Activated T-cell treated with anti-CD3 and anti-CD28 coated beads for 4 hours (primary cell): ENCODE measurements at regions not wholly inside any gene's neighbourhood (a gene's known extent, or its start where the extent isn't known, plus 50 kb on each side); places are given as distances from the start of the nearest gene placed in this dataset.
"Not testable (repeated sequence)": the region's sequence is repeated elsewhere in the genome, so short reads cannot be mapped to it uniquely, and the experiment has no call there.

Experiments
- DNase-seq: peaks from one replicate; pipeline ENCODE4 v3.0.0-alpha.2; 2020

DNA sequence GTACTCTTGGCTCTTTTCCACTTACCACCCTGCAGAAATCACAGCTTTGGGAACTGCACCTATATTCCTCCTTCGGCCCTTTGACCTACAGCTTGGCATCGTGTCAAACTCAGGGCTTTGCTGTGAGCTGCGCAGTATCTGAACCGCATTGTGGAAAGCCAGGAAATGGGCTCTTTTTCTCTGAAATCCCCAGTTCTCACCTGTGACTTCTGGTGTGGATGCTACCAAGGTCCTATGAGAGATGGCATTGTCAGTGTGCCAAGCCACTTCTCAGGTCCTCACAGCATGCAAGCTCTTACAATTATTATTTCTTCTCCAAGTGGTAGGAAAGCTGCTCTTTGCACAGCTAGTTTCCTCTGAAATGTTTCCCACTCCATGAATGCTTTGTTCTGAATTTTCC, 450.6 kb upstream of the TBL1XR1 start:
- no peak for DNase-seq

DNA sequence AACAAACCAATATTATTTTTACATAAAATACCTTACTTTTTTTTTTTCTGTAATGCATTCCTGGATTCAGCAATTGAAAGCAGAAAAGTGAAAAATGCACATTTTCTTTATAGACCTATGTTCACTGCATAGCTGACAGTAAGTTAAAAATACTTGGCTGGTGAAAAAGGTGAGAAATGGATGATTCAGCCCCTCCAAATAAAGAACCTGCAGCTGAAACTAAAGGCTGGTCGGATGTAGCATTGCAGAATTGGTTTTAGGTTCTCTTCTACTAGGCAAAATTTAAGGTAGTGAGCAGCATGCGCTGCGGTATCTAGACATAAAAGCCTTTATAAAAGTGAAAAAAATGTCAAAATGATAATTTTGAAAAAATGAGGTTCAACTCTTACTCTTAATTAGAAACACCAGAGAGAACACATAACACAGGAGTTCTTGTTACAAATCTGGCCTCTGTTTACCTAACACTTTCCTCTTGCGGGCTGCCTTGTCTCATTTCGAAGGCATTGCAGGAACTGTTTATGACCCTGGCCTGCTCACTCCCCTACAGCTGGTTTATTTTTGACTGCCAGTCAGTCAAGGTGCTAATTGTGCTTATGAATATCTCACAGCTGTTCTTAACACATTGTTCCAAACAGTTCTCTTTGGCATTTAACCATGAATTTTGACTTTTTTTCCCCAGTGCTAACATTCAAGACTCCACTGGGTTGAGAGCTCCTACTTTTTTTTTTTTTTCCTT, 455.4 kb upstream of the TBL1XR1 start:
- DNase-seq, result no peak

DNA sequence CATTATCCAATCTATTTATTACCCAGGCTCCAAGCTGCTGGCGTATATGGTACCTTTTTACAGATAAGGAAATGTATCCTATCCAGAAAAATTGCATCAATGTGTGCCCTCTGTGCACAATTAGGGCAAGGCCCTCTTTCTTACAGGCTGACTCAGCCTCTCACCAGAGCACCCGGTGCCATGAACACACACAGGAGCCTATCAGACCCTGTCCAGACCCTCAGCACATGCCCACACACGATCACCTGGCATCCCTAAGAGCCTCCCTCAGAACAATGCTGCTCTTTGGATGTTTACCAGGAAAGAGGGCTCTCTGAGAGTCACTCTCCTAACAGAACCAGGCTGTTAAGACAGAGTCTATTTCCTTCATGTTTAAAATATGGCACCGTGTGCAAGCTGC, 460.0 kb upstream of the TBL1XR1 start:
- DNase-seq, result no peak

DNA sequence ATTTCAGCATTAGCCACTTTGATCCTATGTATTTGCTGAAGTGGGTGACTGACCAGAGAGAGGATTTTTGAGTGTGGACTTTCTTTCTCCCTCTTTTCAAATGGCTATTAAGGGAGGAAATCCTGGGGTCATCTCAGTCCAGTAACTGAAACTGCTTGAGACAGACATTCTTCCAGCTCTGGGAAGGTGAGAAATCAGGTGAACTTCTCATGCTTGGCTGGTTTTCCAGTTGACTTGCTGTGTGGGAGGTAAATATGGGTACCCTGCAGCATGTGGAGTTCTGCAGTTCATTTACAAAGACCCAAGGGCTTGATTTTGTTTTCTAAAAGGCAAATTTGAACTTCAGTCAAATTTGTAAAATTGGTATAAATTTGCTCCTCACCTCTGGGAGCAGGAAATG, 461.1 kb upstream of the TBL1XR1 start:
- DNase-seq, result no peak

DNA sequence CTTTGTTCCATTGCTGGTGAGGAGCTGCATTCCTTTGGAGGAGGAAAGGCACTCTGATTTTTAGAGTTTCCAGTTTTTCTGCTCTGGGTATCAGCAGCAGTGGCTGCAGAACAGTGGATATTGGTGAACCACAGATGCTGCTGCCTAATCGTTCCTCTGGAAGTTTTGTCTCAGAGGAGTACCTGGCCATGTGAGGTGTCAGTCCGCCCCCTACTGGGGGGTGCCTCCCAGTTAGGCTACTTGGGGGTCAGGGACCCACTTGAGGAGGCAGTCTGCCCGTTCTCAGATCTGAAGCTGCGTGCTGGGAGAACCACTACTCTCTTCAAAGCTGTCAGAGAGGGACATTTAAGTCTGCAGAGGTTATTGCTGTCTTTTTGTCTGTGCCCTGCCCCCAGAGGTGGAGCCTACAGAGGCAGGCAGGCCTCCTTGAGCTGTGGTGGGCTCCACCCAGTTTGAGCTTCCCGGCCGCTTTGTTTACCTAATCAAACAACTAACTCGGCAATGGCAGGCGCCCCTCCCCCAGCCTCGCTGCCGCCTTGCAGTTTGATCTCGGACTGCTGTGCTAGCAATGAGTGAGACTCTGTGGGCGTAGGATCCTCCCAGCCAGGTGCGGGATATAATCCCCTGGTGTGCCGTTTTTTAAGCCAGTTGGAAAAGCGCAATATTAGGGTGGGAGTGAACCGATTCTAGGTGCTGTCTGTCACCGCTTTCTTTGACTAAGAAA, 467.3 kb upstream of the TBL1XR1 start:
- not testable (repeated sequence) for DNase-seq

DNA sequence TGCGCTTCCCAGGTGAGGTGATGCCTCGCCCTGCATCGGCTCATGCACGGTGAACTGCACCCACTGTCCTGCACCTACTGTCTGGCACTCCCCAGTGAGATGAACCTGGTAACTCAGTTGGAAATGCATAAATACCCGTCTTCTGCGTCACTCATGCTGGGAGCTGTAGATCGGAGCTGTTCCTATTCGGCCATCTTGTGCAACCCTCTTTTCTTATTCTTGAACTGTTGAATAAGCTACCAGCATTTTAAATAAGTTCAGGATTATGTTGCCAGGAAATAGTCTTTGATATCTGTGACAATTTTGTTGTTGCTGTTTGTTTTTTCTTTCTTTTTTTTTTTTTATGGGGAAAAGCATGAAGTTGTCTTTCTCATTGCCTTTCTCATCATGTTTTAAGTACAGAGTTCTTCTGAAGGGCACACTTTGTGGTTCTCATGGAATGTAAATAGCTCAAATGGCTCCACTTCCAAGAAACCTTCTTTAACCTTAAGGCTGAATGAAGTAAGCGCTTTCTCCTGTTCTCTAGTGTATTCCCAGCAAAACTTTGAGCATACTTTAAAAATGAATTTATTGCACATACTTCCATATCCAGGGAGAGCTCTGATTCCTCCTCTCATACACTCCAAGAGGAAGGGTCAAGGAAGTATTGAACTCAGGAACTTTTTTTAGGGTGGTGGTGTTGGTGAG, 468.0 kb upstream of the TBL1XR1 start:
- DNase-seq, result no peak

DNA sequence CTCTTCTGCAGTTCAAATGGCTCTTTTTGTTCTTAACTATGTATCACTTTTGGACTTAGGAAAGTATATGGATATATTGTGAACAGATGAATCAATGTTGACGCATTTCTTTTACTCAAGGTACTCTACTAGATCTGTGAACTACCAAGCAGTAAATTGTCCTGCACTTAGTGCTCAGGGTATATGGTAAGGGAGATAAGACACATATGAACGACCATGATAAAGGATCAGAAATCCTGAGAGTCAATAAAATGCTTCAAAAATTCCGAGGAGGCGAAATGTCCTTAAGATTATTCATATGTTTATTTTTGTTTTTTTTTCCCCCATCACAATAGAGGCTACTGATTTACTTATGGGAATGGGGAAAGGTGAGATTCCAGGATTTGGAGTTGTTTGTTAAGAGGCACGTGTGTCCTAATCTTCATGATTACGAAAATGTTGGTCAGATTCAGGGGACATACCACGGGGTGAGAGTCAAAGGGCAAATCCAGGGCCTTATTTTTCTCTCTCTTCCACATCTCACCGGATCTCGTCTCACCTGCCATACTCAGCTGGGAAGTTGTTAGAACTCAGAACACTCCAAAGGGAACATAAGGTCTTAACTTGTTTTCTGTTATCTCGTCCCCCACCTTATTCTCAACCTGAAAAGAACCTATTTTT, 475.1 kb upstream of the TBL1XR1 start:
- no peak for DNase-seq

DNA sequence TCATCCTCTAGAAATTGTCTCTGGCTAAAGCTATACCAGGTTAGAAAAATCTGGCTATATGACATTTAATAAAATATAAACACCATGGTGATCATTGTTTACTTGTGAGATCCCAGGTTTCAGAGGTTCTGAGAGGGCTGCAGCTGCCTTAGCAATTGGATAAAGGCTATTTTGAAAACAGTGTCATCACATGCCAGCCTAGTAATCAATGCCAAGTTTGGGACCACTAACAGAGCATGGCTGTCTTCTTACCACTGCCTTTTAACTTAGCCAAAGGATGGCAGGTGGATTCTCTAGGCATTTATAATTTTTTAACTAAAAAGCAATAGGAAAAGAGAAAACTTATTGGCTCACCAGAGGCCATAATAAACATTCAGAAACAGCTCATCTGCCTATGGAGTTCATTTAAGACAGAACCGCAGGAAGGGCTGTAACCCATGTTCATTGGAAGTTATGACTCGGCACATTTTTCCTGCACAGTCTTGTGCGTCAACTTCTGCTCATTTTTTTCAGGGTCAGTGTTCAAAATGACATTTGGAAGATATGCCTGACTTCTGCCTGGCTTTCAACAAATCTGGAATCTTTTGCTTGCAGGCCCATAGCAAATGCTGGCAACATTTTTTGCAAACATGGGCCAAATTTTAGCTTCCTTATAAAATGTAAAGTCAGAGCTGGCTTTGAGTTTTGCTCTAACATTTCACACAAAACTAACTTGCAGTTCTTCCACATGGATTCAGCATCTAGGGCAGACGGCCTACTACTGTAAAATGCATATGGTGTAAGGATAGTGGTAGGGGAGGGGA, 476.0 kb upstream of the TBL1XR1 start:
- no peak for DNase-seq

DNA sequence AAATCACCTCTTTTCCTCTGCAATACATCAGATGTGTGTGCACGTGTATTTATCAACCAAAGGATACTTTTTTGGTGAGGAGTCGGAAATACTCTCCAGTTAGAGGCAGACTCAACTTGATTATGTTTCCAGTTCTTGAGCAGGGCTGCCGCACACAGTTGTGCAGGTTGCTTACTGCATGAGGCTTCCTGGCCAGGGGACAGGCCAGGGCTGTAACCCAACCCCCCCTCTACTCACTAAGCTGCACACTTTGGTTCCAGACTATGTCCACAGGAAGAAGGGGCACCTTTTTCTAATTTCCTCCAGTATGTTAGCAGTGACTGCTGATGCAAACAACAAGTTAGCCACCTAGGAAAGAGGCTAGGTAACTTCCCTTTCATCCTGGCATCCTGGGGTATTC, 476.9 kb upstream of the TBL1XR1 start:
- DNase-seq, result no peak

DNA sequence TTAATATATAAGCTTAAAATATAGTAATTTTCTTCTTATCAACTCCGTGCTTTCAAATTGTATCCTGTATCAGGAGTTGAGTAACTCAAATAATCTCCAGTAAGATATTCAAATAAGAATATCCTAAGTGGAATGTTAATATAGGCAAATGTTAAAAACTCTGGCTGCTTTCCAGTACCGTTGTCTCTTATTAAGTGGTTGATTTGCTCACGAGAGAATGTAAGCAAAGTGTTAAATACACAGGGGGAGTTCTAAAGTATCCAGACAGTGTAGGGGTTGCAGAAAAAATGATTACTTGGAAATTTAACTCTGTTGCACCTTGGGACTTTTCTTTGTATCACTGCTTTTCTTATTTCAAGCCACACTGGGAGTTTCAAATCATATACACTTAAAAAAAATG, 478.9 kb upstream of the TBL1XR1 start:
- DNase-seq, result no peak

DNA sequence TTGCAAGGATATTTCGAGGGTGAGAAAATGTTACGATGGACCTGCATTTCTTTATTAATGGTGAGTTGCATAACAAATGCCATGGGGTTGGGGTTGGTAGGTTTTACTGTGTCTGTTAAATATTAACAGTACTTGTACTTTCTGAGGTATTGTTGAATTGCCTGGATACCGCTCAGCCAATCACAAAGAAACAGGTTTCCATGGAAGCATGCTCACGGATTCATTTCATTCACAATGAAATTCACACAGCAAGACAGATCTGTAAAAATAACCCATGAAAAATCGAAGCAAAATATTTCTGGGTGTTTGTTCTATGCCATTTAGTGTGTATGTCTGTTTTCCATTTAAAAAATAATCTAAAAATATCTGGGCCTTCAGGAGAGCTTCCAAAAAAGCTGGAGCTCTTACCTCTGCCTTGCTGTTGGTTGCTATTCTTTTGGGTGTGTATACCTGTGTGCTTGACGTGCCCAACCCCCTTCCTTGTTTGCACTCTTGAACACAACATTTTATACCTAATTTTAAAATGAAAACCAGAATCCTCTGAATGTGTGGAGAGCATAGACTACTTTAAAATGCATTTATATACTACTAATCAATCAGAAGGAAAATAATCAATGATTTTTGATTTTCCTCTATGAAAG, 479.8 kb upstream of the TBL1XR1 start:
- DNase-seq, result no peak

DNA sequence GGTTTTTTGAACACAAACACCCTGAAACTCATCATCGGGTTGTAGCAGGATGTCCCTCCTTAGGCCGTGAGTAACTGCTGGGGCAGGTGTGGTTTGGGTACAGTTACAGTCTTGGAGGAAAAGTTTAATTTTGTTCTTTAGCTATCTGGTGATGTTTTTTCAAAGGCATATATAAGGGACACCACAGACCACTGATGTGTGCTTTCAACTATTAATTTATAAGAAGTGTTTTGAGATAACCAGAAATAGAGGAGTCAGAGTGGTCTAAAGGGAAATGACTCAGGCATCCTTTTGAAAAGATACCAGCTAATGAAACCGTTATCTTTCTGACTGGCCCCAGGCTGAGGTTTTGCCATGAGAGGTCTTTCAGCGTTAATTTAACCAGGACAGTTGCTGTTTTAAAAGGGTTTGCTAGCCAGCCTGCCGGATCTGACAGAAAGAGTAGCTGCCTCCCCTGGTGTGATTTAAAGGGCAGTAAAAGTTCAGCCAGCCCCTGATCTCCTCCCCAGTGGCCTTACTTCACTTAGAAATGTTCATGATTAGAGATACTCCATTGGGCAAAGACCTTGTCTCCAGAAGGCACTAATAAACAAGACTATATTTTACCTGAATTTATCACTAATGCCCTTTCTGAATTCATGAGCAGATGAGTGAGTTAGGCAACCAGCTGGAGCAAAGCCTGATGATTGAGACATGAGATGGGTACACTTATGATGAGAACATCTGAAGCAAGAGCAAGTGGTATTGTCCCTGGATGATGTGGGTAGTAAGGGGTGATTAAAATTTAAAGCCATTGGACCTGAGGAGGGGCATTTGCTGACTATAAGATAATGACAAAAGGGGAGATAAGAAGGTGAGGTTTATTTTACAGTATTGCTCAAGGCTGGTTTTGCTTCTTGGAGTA, 482.5 kb upstream of the TBL1XR1 start:
- no peak for DNase-seq

DNA sequence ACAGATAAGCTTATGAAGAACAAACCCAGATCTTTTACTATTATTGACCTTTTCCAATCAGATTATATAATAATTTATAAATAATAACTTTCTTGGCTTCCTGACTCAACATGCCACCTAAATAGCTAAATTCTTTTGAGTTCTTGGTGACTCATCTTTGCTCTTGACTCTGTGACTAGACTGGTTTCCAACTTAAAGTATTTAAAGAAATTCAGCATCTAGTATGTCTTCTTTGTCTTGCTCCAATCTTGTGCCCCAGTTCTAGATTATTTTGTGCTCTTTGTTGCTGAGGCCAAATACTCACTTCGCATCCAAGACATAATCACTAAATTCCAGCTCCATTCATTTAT, 483.2 kb upstream of the TBL1XR1 start:
- DNase-seq, result no peak

DNA sequence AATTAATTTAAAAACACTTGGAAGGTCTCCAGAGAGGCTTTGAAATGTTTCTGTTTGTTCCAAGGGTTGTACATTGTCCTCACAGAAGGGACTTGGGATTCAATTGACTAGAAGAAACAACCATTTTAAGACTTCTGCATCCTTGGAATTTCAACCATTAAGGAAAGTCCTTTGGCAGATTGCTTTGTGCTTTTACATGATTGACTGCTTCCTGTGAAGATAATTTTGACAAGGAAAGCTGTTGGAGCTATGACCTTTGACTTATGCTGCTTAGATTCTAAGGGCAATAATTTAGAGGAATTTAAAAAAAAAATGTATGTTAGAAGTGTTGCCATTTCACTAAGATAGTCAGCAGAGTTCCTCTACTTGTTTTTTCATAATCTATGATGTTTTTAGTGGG, 483.9 kb upstream of the TBL1XR1 start:
- no peak for DNase-seq

DNA sequence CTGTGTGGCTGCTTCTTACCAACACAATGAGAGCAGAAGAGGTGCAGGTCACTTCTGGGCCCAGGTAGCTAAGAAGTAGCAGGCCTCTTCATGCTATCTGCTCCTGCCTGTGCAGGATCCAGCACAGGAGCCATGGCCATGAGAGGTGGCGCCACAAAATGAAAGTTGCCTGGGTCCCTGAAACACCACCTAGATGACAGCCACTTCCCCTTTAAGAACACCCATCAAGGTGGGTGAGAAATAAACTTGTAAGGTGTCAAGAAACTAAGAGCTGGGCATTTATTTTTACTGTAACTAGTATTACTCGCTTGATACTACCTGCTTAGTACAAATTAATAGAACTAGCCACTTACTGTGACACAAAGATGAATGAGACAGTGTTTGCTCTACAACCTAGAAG, 484.6 kb upstream of the TBL1XR1 start:
- no peak for DNase-seq

DNA sequence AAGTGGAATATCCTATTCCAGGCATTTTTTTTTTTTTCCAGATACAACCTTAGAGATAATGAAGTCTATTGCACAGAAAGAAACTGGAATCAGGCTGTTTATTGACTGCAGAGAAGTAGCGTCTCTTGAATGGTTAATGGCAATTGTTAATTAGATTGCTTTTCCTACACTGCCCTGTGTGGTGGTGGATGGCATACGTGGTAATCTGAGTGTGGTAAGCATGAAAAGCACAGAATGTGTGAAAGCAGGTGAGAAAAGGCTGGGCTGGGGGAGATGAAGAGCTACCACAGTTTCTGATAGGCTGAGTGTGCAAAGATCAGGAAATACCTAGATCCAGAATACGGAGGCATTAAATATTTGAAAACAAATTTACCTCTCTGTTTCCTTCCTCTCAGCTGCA, 486.3 kb upstream of the TBL1XR1 start:
- no peak for DNase-seq

DNA sequence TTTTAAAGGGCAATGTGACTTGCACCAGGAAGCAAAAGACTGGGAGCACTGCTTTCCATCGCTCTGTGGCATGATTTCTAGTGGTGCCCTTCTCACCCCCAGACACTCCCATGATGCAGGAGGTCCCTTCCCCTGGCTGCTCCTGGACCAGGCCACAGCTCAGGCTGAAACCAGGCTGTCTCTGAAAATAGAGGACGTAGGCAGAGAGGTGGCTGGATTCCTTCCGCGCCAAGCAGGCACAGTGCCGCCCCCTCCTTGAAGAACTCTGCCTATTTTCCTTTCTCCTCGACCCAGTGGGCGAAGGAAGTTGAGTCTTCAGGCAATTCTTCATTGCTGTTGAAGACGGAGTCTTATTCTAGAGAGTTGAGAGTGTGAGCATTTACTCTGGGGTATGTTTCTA, 489.4 kb upstream of the TBL1XR1 start:
- no peak for DNase-seq

DNA sequence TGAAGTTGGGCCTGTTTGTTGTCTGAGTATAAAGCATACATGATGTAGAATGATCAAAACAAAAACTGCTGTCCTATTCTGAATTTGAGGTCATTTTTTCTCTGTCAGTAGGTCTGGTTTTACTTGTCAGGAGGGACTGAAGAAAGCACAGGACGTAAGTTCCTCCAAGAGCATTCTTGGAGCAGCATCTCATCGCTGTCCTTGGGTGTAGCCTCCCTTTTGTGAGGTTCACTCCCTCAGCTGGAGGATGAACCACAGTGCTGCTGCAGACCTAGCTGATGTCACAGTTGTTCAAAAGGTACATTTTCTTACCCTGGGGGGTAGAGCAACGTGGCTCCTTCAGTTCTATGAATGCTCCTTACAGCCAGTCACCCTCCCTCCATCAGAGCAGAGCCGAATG, 490.0 kb upstream of the TBL1XR1 start:
- DNase-seq, result no peak

DNA sequence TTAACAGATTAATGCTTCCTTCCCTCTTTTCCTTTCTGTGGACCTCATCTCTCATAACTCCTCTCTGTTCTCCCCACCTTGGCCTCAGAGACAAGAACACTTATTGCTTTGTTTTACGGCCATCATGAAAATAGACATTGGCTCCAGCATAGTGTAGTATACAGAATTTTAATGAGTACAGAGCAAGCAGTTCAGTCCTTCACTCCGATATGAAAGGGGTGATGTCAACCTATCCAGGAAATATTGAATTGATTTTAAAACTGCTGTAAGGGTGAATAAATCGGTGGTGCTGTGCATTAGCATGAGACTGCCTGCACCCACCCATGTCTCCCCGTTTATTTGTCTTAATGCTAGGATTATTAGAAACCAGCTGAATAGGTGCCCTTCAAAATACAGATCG, 490.9 kb upstream of the TBL1XR1 start:
- DNase-seq, result no peak

DNA sequence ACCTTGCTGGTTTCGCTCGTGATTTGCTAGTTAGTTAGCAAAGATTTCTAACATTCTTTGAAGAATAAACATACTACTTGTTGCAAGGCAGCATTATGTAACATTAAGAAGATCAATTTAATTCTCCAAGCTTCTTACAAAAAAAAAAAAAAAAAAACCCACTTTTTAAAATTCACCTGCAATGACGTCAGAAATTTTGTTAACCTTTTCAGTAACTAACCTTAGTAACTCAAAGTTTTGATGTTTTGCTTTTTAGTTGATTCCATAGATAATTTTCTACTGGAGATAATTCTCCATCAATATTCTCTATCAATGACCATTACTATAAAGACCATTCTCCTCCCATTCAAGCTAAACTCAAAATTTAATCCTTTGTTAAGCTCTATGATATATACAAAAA, 491.8 kb upstream of the TBL1XR1 start:
- no peak for DNase-seq

DNA sequence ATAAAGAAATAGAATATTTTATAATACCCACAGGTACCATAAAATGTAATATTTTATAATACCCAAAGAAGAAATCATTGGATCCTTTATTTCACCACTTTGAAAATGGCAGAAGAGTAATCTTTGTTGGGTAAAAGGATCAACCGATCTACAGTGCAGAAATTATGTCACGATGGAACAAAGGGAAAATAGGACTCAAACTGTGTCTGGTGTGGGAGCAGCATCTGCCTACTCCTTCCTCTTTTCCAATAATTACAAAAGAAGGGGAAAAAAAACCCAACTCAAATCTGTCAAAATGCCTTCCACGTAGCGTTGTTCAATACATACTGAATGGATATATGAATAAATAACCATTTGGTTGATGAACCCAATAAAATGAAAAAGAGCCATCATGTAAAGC, 492.6 kb upstream of the TBL1XR1 start:
- no peak for DNase-seq
